MM.1S (cell line): ENCODE measurements at regions not wholly inside any gene's neighbourhood (a gene's known extent, or its start where the extent isn't known, plus 50 kb on each side); places are given as distances from the start of the nearest gene placed in this dataset.

Experiments used
- EZH2 ChIP-seq: fragments of 300-600 bp; sonication (generic); optimal IDR thresholded peaks from 2 replicates; pipeline ENCODE3; 2017; ENCODE audit warnings: low read depth, mild to moderate bottlenecking, antibody characterized with exemption, low read length, mixed read lengths
- TF ChIP-seq, protein P1 (sequence below): fragments of 300-600 bp; sonication (generic); IDR thresholded peaks from 2 replicates; pipeline ENCODE4 v1.5.1; 2016; ENCODE audit warnings: antibody characterized with exemption, low read length, mixed read lengths

DNA sequence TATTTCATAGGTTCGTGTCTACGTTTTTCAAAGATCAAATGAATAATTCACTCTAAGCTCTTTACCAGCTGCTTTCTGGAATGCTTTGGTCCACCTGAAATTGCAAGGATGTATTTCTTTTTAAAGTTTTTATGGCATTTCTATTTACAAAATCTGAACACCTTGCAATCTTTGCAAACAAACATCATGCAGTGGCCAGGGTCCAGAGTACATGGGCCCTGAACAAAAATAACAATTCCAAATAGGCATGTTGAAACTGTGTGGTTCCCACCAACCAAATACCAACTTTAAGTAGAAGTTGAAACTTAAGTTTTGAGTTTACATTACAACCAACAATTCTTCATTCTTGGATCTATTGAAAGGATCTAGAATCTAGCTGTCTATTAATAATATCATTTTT is 180.1 kb upstream of the FTMT start:
- TF ChIP-seq, protein P1, sequence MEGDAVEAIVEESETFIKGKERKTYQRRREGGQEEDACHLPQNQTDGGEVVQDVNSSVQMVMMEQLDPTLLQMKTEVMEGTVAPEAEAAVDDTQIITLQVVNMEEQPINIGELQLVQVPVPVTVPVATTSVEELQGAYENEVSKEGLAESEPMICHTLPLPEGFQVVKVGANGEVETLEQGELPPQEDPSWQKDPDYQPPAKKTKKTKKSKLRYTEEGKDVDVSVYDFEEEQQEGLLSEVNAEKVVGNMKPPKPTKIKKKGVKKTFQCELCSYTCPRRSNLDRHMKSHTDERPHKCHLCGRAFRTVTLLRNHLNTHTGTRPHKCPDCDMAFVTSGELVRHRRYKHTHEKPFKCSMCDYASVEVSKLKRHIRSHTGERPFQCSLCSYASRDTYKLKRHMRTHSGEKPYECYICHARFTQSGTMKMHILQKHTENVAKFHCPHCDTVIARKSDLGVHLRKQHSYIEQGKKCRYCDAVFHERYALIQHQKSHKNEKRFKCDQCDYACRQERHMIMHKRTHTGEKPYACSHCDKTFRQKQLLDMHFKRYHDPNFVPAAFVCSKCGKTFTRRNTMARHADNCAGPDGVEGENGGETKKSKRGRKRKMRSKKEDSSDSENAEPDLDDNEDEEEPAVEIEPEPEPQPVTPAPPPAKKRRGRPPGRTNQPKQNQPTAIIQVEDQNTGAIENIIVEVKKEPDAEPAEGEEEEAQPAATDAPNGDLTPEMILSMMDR, result no peak
- TF ChIP-seq EZH2, result no peak
